ENCODE measurements at regions not wholly inside any gene's neighbourhood (a gene's known extent, or its start where the extent isn't known, plus 50 kb on each side); places are given as distances from the start of the nearest gene placed in this dataset.
"Not testable (repeated sequence)": the region's sequence is repeated elsewhere in the genome, so short reads cannot be mapped to it uniquely, and the experiment has no call there.

DNA sequence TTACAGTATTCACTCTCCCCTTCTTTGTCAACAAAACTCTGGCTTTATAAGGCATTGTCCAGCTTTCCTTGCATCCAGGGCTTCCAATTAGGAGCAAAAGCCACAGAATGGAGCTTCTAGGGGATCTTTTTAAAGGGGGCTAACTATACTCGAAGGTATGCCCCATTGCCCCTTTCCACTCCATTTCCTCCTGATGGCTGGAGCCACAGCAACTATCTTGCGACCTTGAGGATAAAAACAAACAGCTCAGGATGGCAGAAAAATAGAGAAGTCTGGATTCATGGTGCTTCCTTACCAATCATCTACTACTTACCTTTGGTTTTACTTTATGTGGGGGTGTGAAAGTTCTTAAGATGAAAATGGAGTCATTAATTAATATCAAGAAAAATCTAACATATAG, 206.3 kb upstream of the PODXL start:
- ChIA-PET POLR2A (no interaction called here), CTCF (no interaction called here)
- no peak for DNase-seq (ENCODE audit: extremely low spot score)
- TF ChIP-seq SUZ12 (IDR thresholded peaks at IDR 0.05) (no peak), LEF1 (IDR thresholded peaks at IDR 0.05; ENCODE audit: borderline replicate concordance) (no peak), ARNT (IDR thresholded peaks at IDR 0.05) (no peak), ZNF384 (IDR thresholded peaks at IDR 0.05) (no peak), ELF4 (IDR thresholded peaks at IDR 0.05) (no peak), HDGF (IDR thresholded peaks at IDR 0.05; ENCODE audit: borderline replicate concordance) (no peak), FOXM1 (IDR thresholded peaks at IDR 0.05; ENCODE audit: borderline replicate concordance) (no peak), NFRKB (IDR thresholded peaks at IDR 0.05) (no peak), SP1 (IDR thresholded peaks at IDR 0.05) (no peak), FOXK2 (IDR thresholded peaks at IDR 0.05) (no peak), CTBP1 (IDR thresholded peaks at IDR 0.05; ENCODE audit: borderline replicate concordance) (no peak), TARDBP (IDR thresholded peaks at IDR 0.05) (no peak), PKNOX1 (IDR thresholded peaks at IDR 0.05) (no peak), BHLHE40 (IDR thresholded peaks at IDR 0.05; ENCODE audit: borderline replicate concordance) (no peak)

DNA sequence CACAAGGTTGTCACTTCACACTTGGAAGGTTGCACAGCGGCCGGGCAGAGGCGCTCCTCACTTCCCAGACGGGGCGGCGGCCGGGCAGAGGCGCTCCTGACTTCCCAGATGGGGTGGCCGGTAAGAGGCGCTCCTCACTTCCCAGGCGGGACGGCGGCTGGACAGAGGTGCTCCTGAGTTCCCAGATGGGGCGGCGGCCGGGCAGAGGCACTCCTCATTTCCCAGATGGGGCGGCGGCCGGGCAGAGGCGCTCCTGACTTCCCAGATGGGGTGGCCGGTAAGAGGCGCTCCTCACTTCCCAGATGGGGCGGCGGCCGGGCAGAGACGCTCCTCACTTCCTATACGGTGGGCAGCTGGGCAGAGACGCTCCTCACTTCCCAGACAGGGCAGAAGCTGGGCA, 199.4 kb upstream of the PODXL start:
- DNase-seq (ENCODE audit: extremely low spot score); POLR2A ChIA-PET; CTCF ChIA-PET: not testable (repeated sequence)

- peak; percentile 49 for DNase-seq (ENCODE audit: extremely low spot score)
- CTCF ChIA-PET, result interaction anchor here (0.7 to 1.2 kb wide), 3 partner anchors 13 to 1189 kb away, joined by 3 to 4 read pairs (median 3); no protein-coding TSS in a partner anchor
- TF ChIP-seq ELF4 (IDR thresholded peaks at IDR 0.05) (no peak), FOXK2 (IDR thresholded peaks at IDR 0.05) (no peak), L3MBTL2 (conservative IDR thresholded peaks at IDR 0.05) (no peak), FOXA1 (IDR thresholded peaks at IDR 0.05) (no peak), FOXM1 (IDR thresholded peaks at IDR 0.05; ENCODE audit: borderline replicate concordance) (no peak), BHLHE40 (IDR thresholded peaks at IDR 0.05; ENCODE audit: borderline replicate concordance) (no peak), ARNT (IDR thresholded peaks at IDR 0.05) (no peak), NFRKB (IDR thresholded peaks at IDR 0.05) (no peak), SP1 (IDR thresholded peaks at IDR 0.05) (no peak), CTBP1 (IDR thresholded peaks at IDR 0.05; ENCODE audit: borderline replicate concordance) (no peak), TARDBP (IDR thresholded peaks at IDR 0.05) (no peak), LEF1 (IDR thresholded peaks at IDR 0.05; ENCODE audit: borderline replicate concordance) (no peak)
- POLR2A ChIA-PET, result no interaction called here
Observed at GRCh38 chr7:131753620-131754222, 197.3 kb upstream of the PODXL start.

DNA sequence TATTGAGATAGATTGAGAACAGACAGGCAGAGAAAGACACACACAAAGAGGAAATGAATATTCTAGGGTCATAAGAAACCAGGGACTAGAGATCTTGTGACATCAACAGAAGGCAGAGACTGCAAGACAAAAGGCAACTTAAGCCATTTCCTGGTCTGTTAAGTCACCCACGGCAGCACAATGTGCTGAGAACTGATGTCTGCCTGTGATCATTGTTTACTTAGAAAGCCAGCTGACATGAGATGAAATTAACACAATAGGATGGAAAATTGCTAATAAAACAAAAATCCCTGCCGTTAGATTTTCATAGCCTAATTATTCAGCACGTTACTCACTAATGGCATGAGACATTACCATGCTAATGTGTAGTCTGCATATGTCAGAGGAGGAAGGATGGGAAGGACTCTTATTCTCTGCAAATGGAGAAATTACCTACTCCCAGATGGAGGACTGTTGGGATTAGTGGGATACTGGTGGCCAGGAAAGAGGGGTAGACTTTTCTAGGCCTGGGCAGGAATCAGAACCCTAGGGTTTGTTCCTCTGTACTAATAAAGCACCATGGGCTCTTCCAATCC, 191.3 kb upstream of the PODXL start:
- TF ChIP-seq NFRKB (IDR thresholded peaks at IDR 0.05), result no peak
- no peak for TF ChIP-seq ELF4 (IDR thresholded peaks at IDR 0.05)
- TF ChIP-seq TARDBP (IDR thresholded peaks at IDR 0.05), result no peak
- no peak for TF ChIP-seq FOXA1 (IDR thresholded peaks at IDR 0.05)
- TF ChIP-seq CTBP1 (IDR thresholded peaks at IDR 0.05; ENCODE audit: borderline replicate concordance), result no peak
- no peak for TF ChIP-seq FOXK2 (IDR thresholded peaks at IDR 0.05)
- no peak for TF ChIP-seq SUZ12 (IDR thresholded peaks at IDR 0.05)
- no peak for TF ChIP-seq ZNF384 (IDR thresholded peaks at IDR 0.05)
- no peak for TF ChIP-seq ARNT (IDR thresholded peaks at IDR 0.05)
- no peak for TF ChIP-seq FOXM1 (IDR thresholded peaks at IDR 0.05; ENCODE audit: borderline replicate concordance)
- no peak for TF ChIP-seq HDGF (IDR thresholded peaks at IDR 0.05; ENCODE audit: borderline replicate concordance)
- TF ChIP-seq PKNOX1 (IDR thresholded peaks at IDR 0.05), result no peak
- no peak for TF ChIP-seq LEF1 (IDR thresholded peaks at IDR 0.05; ENCODE audit: borderline replicate concordance)
- no peak for TF ChIP-seq L3MBTL2 (conservative IDR thresholded peaks at IDR 0.05)
- TF ChIP-seq SP1 (IDR thresholded peaks at IDR 0.05), result no peak
- no peak for TF ChIP-seq BHLHE40 (IDR thresholded peaks at IDR 0.05; ENCODE audit: borderline replicate concordance)
- ChIA-PET POLR2A (no interaction called here), CTCF (interaction anchor here (0.7 kb wide), 1 partner anchor 18 kb away, joined by 3 read pairs; no protein-coding TSS in a partner anchor)
- no peak for DNase-seq (ENCODE audit: extremely low spot score)

GRCh38 chr7:131745390-131746248, 189.2 kb upstream of the PODXL start:
- ChIA-PET POLR2A (no interaction called here), CTCF (interaction anchor here (0.8 kb wide), 1 partner anchor 834 kb away, joined by 4 read pairs; no protein-coding TSS in a partner anchor)
- no peak for TF ChIP-seq SP1 (IDR thresholded peaks at IDR 0.05)
- TF ChIP-seq PKNOX1 (IDR thresholded peaks at IDR 0.05), result no peak
- TF ChIP-seq NFRKB (IDR thresholded peaks at IDR 0.05), result no peak
- no peak for TF ChIP-seq FOXK2 (IDR thresholded peaks at IDR 0.05)
- no peak for TF ChIP-seq FOXM1 (IDR thresholded peaks at IDR 0.05; ENCODE audit: borderline replicate concordance)
- no peak for TF ChIP-seq L3MBTL2 (conservative IDR thresholded peaks at IDR 0.05)
- no peak for TF ChIP-seq ZNF384 (IDR thresholded peaks at IDR 0.05)
- no peak for TF ChIP-seq BHLHE40 (IDR thresholded peaks at IDR 0.05; ENCODE audit: borderline replicate concordance)
- no peak for TF ChIP-seq FOXA1 (IDR thresholded peaks at IDR 0.05)
- no peak for TF ChIP-seq ELF4 (IDR thresholded peaks at IDR 0.05)
- TF ChIP-seq ARNT (IDR thresholded peaks at IDR 0.05), result no peak
- TF ChIP-seq TARDBP (IDR thresholded peaks at IDR 0.05), result no peak
- no peak for TF ChIP-seq SUZ12 (IDR thresholded peaks at IDR 0.05)
- peak; percentile 49 for DNase-seq (ENCODE audit: extremely low spot score)
